K562 (cell line): ENCODE measurements at regions not wholly inside any gene's neighbourhood (a gene's known extent, or its start where the extent isn't known, plus 50 kb on each side); places are given as distances from the start of the nearest gene placed in this dataset.

Experiments
- ATAC-seq: fragments of 200-7000 bp; cut with Tn5 transposase; 3 replicates; pipeline ENCODE4 v1.9.1; 2020; ENCODE audit warnings: moderate library complexity
- BruUV-seq: library from RNA; stranded (reverse); fragments of 400-500 nt; replicated peaks from 2 replicates; lab custom pipeline; 2021; lab: Mats Ljungman, UMichigan
- CTCF ChIA-PET: fragments of 300-600 bp; formaldehyde crosslinking; extraction: SDS; loops from one replicate; lab custom pipeline; 2021; ENCODE audit warnings: low intra/inter-chr PET ratio; lab: Yijun Ruan, JAX
- POLR2A ChIA-PET: fragments of 300-600, 350-650 bp; sonication (Branson Sonifier 250); formaldehyde crosslinking; extraction: SDS; loops from one replicate; lab custom pipeline; 2021; ENCODE audit warnings: antibody characterized with exemption, inconsistent platforms; lab: Yijun Ruan, JAX
- DNase-seq, 4 experiments: peaks; one replicate each; pipeline versions ENCODE4 v3.0.0 to v3.0.0-alpha.2; 2011 to 2018; ENCODE audit warnings: low spot score in 3 of 4, mixed read lengths in 3 of 4; ENCODE audit errors: extremely low read depth in 1 of 4
- FAIRE-seq: peaks from 2 replicates; lab custom pipeline; 2011; peaks lifted over from hg19 to GRCh38; lab: Jason Lieb, UNC
- H2AFZ ChIP-seq: 2 replicates; pipeline ENCODE4 v1.6.0; 2011; ENCODE audit warnings: low read depth, low read length, control low read depth, inconsistent platforms
- H3K27ac ChIP-seq: fragments of 200-600 bp; 3 replicates; pipeline ENCODE4 v1.8.0; 2011; ENCODE audit warnings: low read depth, mild to moderate bottlenecking, control low read depth, inconsistent platforms, low read length, moderate library complexity, mixed read lengths; ENCODE audit errors: extremely low read depth
- H3K27me3 ChIP-seq, 2 experiments: fragments of 300-600 bp in 1 of 2; 2 replicates in 1 of 2; 3 replicates in 1 of 2; pipeline versions ENCODE4 v1.6.0 to v1.8.0; 2011; ENCODE audit warnings: inconsistent platforms in 2 of 2, low read length in 2 of 2, mild to moderate bottlenecking in 1 of 2, mixed read lengths in 1 of 2, moderate library complexity in 1 of 2; ENCODE audit not compliant: control insufficient read depth in 2 of 2, insufficient read depth in 2 of 2
- H3K36me3 ChIP-seq: fragments of 300-600 bp; 3 replicates; pipeline ENCODE4 v1.8.0; 2011; ENCODE audit warnings: mild to moderate bottlenecking, low read length, inconsistent platforms; ENCODE audit not compliant: control insufficient read depth, insufficient read depth
- H3K4me1 ChIP-seq, 2 experiments: fragments of 200-600 bp in 1 of 2; replicated peaks in 1 of 2; 2 replicates in 1 of 2; 3 replicates in 1 of 2; pipeline versions ENCODE4 v1.5.1 to v1.8.0; 2011; ENCODE audit warnings: inconsistent platforms in 2 of 2, low read length in 2 of 2, mild to moderate bottlenecking in 1 of 2, mixed read lengths in 1 of 2, moderate library complexity in 1 of 2; ENCODE audit not compliant: control insufficient read depth in 2 of 2, insufficient read depth in 2 of 2
- H3K4me2 ChIP-seq: 2 replicates; pipeline ENCODE4 v1.6.1; 2011; ENCODE audit warnings: low read length, control low read depth, inconsistent platforms, mixed read lengths; ENCODE audit not compliant: insufficient read depth
- H3K4me3 ChIP-seq: fragments of 200-600 bp; sonication (generic), shearing (Covaris generic); 2 replicates; pipeline ENCODE4 v1.5.1; 2016; ENCODE audit warnings: control low read depth, inconsistent platforms
- H3K79me2 ChIP-seq: fragments of 200-600 bp; 3 replicates; pipeline ENCODE4 v1.8.0; 2011; ENCODE audit warnings: low read length, inconsistent platforms; ENCODE audit not compliant: control insufficient read depth, insufficient read depth
- H3K9ac ChIP-seq, 2 experiments: 2 replicates each; pipeline versions ENCODE4 v1.6.0 to v1.6.1; 2011; ENCODE audit warnings: low read depth in 2 of 2, low read length in 2 of 2, control low read depth in 1 of 2, inconsistent platforms in 1 of 2, mild to moderate bottlenecking in 1 of 2, mixed read lengths in 1 of 2; ENCODE audit not compliant: insufficient read depth in 1 of 2
- H3K9me1 ChIP-seq: one replicate; pipeline ENCODE4 v1.6.0; 2011; ENCODE audit warnings: inconsistent platforms, mild to moderate bottlenecking, low read length, moderate library complexity; ENCODE audit not compliant: control insufficient read depth, insufficient read depth
- H3K9me3 ChIP-seq: replicated peaks from 2 replicates; pipeline ENCODE4 v1.5.1; 2011; ENCODE audit warnings: low read depth, low read length, inconsistent platforms; ENCODE audit not compliant: control insufficient read depth, insufficient read depth
- H4K20me1 ChIP-seq: replicated peaks from 2 replicates; pipeline ENCODE4 v1.6.1; 2011; ENCODE audit warnings: low read length, inconsistent platforms, mixed read lengths; ENCODE audit not compliant: control insufficient read depth, insufficient read depth
- ZNF408 ChIP-seq: fragments of 250-450 bp; sonication (Bioruptor Pico); IDR thresholded peaks from 2 replicates; pipeline ENCODE4 v1.4.0; 2020; ENCODE audit warnings: low read depth, mild to moderate bottlenecking, moderate library complexity
- WGBS: fragments of 100-300 bp; shearing (Covaris generic); methylation state at CpG from one replicate; pipeline ENCODE4 v1.1.6; 2016; ENCODE audit warnings: low coverage, mixed read lengths; ENCODE audit not compliant: insufficient coverage; ENCODE audit errors: missing lambda C conversion rate; 5-methylcytosine and 5-hydroxymethylcytosine counted together
- in situ Hi-C: fragments of 300-500 bp; cut with MboI; formaldehyde crosslinking; loops from 4 replicates; pipeline ENCODE4 v1.15.0; 2018; ENCODE audit warnings: inconsistent platforms, mixed read lengths
- intact Hi-C: fragments of 100-400 bp; cut with micrococcal nuclease; formaldehyde crosslinking; loops from 2 replicates; pipeline ENCODE4 v1.14.2; 2022
- TF ChIP-seq, protein P1 (sequence below): sonication (generic); formaldehyde crosslinking; IDR thresholded peaks from 2 replicates; pipeline ENCODE4 v1.9.0; 2022; ENCODE audit warnings: mild to moderate bottlenecking, missing genetic modification reagents
- TF ChIP-seq, protein P2 (sequence below): fragments of 450-650 bp; formaldehyde crosslinking; IDR thresholded peaks from 2 replicates; pipeline ENCODE4 v1.4.0; 2020; ENCODE audit warnings: mild to moderate bottlenecking, mixed read lengths
- TF ChIP-seq, protein P3 (sequence below): sonication (generic); formaldehyde crosslinking; IDR thresholded peaks from 2 replicates; pipeline ENCODE4 v1.9.0; 2022; ENCODE audit warnings: mild to moderate bottlenecking, missing genetic modification reagents

DNA sequence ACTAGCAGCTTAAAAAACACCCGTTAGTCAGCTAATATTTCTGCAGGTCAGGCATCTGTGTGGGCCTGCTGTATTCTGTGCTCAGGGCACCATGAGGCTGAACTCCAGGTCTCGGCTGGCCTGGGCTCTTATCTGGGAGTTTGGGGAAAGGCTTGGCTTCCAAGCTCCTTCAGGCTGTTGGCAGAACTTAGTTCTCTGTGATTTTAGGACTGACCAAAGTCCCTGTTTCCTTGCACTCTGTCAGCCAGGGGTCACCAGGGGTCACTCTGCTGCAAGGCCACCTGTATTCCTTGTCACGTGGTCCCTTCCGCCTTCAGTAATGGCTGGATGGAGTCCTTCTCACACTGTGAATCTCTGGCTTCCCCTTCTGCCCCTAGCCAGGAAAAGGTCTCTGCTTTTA lies 586.4 kb downstream of the AACS start:
- in situ Hi-C loops (no loop called here), intact Hi-C loops (no loop called here)
- POLR2A ChIA-PET: no interaction called here
- FAIRE-seq (no peak), ATAC-seq (no peak), DNase-seq (no peak)
- Histone ChIP-seq H3K4me2 (no peak overlapping the region), H2AFZ (no peak overlapping the region), H3K9ac (no peak overlapping the region), H3K27ac (no peak overlapping the region), H3K9me3 (no peaks in the 10 kb centered on the region), H3K4me3 (no peak overlapping the region), H3K27me3 (no peaks in the 10 kb centered on the region), H3K4me1 (no peaks in the 10 kb centered on the region), H3K79me2 (no peaks in the 10 kb centered on the region), H3K36me3 (no peaks in the 10 kb centered on the region), H4K20me1 (no peaks in the 10 kb centered on the region), H3K9me1 (no peaks in the 10 kb centered on the region)
- 3% methylated on average over 4 of the region's 4 CpGs for WGBS
- BruUV-seq: no TSS peak
- CTCF ChIA-PET: interaction anchor here (0.6 kb wide), 1 partner anchor 38 kb away, joined by 3 read pairs; no protein-coding TSS in a partner anchor
- TF ChIP-seq, protein P1, sequence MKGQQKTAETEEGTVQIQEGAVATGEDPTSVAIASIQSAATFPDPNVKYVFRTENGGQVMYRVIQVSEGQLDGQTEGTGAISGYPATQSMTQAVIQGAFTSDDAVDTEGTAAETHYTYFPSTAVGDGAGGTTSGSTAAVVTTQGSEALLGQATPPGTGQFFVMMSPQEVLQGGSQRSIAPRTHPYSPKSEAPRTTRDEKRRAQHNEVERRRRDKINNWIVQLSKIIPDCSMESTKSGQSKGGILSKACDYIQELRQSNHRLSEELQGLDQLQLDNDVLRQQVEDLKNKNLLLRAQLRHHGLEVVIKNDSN (CRISPR knock-in tag): no peak
- TF ChIP-seq, protein P2, sequence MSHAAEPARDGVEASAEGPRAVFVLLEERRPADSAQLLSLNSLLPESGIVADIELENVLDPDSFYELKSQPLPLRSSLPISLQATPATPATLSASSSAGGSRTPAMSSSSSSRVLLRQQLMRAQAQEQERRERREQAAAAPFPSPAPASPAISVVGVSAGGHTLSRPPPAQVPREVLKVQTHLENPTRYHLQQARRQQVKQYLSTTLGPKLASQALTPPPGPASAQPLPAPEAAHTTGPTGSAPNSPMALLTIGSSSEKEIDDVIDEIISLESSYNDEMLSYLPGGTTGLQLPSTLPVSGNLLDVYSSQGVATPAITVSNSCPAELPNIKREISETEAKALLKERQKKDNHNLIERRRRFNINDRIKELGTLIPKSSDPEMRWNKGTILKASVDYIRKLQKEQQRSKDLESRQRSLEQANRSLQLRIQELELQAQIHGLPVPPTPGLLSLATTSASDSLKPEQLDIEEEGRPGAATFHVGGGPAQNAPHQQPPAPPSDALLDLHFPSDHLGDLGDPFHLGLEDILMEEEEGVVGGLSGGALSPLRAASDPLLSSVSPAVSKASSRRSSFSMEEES (CRISPR knock-in tag): peak; percentile 33
- no peak for TF ChIP-seq ZNF408

DNA sequence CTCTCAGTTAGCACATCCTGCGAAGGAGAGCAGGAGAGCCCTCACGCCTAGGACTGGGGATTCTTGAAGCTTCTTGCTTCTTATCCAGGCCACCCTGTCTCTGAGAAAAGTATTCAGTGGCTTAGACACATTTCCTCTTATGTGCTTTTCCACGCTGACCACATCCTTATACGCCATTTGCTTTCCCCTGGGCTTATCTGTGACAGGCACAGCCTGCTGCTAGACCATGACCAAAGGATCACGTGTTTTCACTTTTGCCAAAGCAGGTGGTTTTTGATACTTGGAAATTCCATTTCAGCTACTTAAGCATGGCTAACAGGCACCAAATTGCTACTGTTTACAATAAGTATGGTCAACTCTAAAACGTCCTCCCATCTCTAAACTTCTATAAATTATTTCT lies 587.4 kb downstream of the AACS start:
- H3K9ac ChIP-seq: no peak overlapping the region
- intact Hi-C loops: no loop called here
- ChIA-PET CTCF (no interaction called here), POLR2A (no interaction called here)
- H3K36me3 ChIP-seq: no peaks in the 10 kb centered on the region
- no peak overlapping the region for H3K27ac ChIP-seq
- no peak overlapping the region for H2AFZ ChIP-seq
- TF ChIP-seq, protein P2 (CRISPR knock-in tag): peak; percentile 72
- TF ChIP-seq, protein P3, sequence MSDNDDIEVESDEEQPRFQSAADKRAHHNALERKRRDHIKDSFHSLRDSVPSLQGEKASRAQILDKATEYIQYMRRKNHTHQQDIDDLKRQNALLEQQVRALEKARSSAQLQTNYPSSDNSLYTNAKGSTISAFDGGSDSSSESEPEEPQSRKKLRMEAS (CRISPR knock-in tag): no peak
- H3K4me2 ChIP-seq: no peak overlapping the region
- no peaks in the 10 kb centered on the region for H3K4me1 ChIP-seq
- no peak overlapping the region for H3K4me3 ChIP-seq
- BruUV-seq: no TSS peak
- no peak for ATAC-seq
- no peak for FAIRE-seq
- no peak for DNase-seq
- H3K79me2 ChIP-seq: no peaks in the 10 kb centered on the region
- H3K27me3 ChIP-seq: no peaks in the 10 kb centered on the region
- H4K20me1 ChIP-seq: no peaks in the 10 kb centered on the region
- H3K9me3 ChIP-seq: no peaks in the 10 kb centered on the region
- no peaks in the 10 kb centered on the region for H3K9me1 ChIP-seq
- in situ Hi-C loops: no loop called here
- 0% methylated on average over 5 of the region's 6 CpGs for WGBS
